K562 (cell line): ENCODE measurements at regions not wholly inside any gene's neighbourhood (a gene's known extent, or its start where the extent isn't known, plus 50 kb on each side); places are given as distances from the start of the nearest gene placed in this dataset.

ENCODE experiments used
- ATAC-seq: fragments of 200-7000 bp; cut with Tn5 transposase; 3 replicates; pipeline ENCODE4 v1.9.1; 2020; ENCODE audit warnings: moderate library complexity
- BruUV-seq: library from RNA; stranded (reverse); fragments of 400-500 nt; replicated peaks from 2 replicates; lab custom pipeline; 2021; lab: Mats Ljungman, UMichigan
- CTCF ChIA-PET: fragments of 300-600 bp; formaldehyde crosslinking; extraction: SDS; loops from one replicate; lab custom pipeline; 2021; ENCODE audit warnings: low intra/inter-chr PET ratio; lab: Yijun Ruan, JAX
- POLR2A ChIA-PET: fragments of 300-600, 350-650 bp; sonication (Branson Sonifier 250); formaldehyde crosslinking; extraction: SDS; loops from one replicate; lab custom pipeline; 2021; ENCODE audit warnings: antibody characterized with exemption, inconsistent platforms; lab: Yijun Ruan, JAX
- DNase-seq, 4 experiments: peaks; one replicate each; pipeline versions ENCODE4 v3.0.0 to v3.0.0-alpha.2; 2011 to 2018; ENCODE audit warnings: low spot score in 3 of 4, mixed read lengths in 3 of 4; ENCODE audit errors: extremely low read depth in 1 of 4
- FAIRE-seq: peaks from 2 replicates; lab custom pipeline; 2011; peaks lifted over from hg19 to GRCh38; lab: Jason Lieb, UNC
- H2AFZ ChIP-seq: 2 replicates; pipeline ENCODE4 v1.6.0; 2011; ENCODE audit warnings: low read depth, low read length, control low read depth, inconsistent platforms
- H3K27ac ChIP-seq: fragments of 200-600 bp; 3 replicates; pipeline ENCODE4 v1.8.0; 2011; ENCODE audit warnings: low read depth, mild to moderate bottlenecking, control low read depth, inconsistent platforms, low read length, moderate library complexity, mixed read lengths; ENCODE audit errors: extremely low read depth
- H3K27me3 ChIP-seq, 2 experiments: fragments of 300-600 bp in 1 of 2; 2 replicates in 1 of 2; 3 replicates in 1 of 2; pipeline versions ENCODE4 v1.6.0 to v1.8.0; 2011; ENCODE audit warnings: inconsistent platforms in 2 of 2, low read length in 2 of 2, mild to moderate bottlenecking in 1 of 2, mixed read lengths in 1 of 2, moderate library complexity in 1 of 2; ENCODE audit not compliant: control insufficient read depth in 2 of 2, insufficient read depth in 2 of 2
- H3K36me3 ChIP-seq: fragments of 300-600 bp; 3 replicates; pipeline ENCODE4 v1.8.0; 2011; ENCODE audit warnings: mild to moderate bottlenecking, low read length, inconsistent platforms; ENCODE audit not compliant: control insufficient read depth, insufficient read depth
- H3K4me1 ChIP-seq, 2 experiments: fragments of 200-600 bp in 1 of 2; replicated peaks in 1 of 2; 2 replicates in 1 of 2; 3 replicates in 1 of 2; pipeline versions ENCODE4 v1.5.1 to v1.8.0; 2011; ENCODE audit warnings: inconsistent platforms in 2 of 2, low read length in 2 of 2, mild to moderate bottlenecking in 1 of 2, mixed read lengths in 1 of 2, moderate library complexity in 1 of 2; ENCODE audit not compliant: control insufficient read depth in 2 of 2, insufficient read depth in 2 of 2
- H3K4me2 ChIP-seq: 2 replicates; pipeline ENCODE4 v1.6.1; 2011; ENCODE audit warnings: low read length, control low read depth, inconsistent platforms, mixed read lengths; ENCODE audit not compliant: insufficient read depth
- H3K4me3 ChIP-seq: fragments of 200-600 bp; sonication (generic), shearing (Covaris generic); 2 replicates; pipeline ENCODE4 v1.5.1; 2016; ENCODE audit warnings: control low read depth, inconsistent platforms
- H3K79me2 ChIP-seq: fragments of 200-600 bp; 3 replicates; pipeline ENCODE4 v1.8.0; 2011; ENCODE audit warnings: low read length, inconsistent platforms; ENCODE audit not compliant: control insufficient read depth, insufficient read depth
- H3K9ac ChIP-seq, 2 experiments: 2 replicates each; pipeline versions ENCODE4 v1.6.0 to v1.6.1; 2011; ENCODE audit warnings: low read depth in 2 of 2, low read length in 2 of 2, control low read depth in 1 of 2, inconsistent platforms in 1 of 2, mild to moderate bottlenecking in 1 of 2, mixed read lengths in 1 of 2; ENCODE audit not compliant: insufficient read depth in 1 of 2
- H3K9me1 ChIP-seq: one replicate; pipeline ENCODE4 v1.6.0; 2011; ENCODE audit warnings: inconsistent platforms, mild to moderate bottlenecking, low read length, moderate library complexity; ENCODE audit not compliant: control insufficient read depth, insufficient read depth
- H3K9me3 ChIP-seq: replicated peaks from 2 replicates; pipeline ENCODE4 v1.5.1; 2011; ENCODE audit warnings: low read depth, low read length, inconsistent platforms; ENCODE audit not compliant: control insufficient read depth, insufficient read depth
- H4K20me1 ChIP-seq: replicated peaks from 2 replicates; pipeline ENCODE4 v1.6.1; 2011; ENCODE audit warnings: low read length, inconsistent platforms, mixed read lengths; ENCODE audit not compliant: control insufficient read depth, insufficient read depth
- CREM ChIP-seq: IDR thresholded peaks from 2 replicates; pipeline ENCODE4 v1.6.1; 2014; ENCODE audit warnings: antibody characterized with exemption, low read depth
- ELF1 ChIP-seq: fragments of 200-800 bp; sonication (Bioruptor generic); IDR thresholded peaks from 2 replicates; pipeline ENCODE4 v1.6.1; 2016; ENCODE audit warnings: missing genetic modification characterization, missing compliant biosample characterization
- FIP1L1 ChIP-seq: fragments of 200-400 bp; formaldehyde crosslinking; IDR thresholded peaks from 2 replicates; pipeline ENCODE4 v1.6.1; 2018; ENCODE audit warnings: mild to moderate bottlenecking, low read depth, low read length; ENCODE audit not compliant: poor library complexity, severe bottlenecking
- FOXJ3 ChIP-seq: sonication (generic); formaldehyde crosslinking; IDR thresholded peaks from 2 replicates; pipeline ENCODE4 v1.4.0; 2020; ENCODE audit warnings: mild to moderate bottlenecking, missing genetic modification reagents
- SMAD2 ChIP-seq: fragments of 150-350 bp; IDR thresholded peaks from 2 replicates; pipeline ENCODE4 v1.6.1; 2014; ENCODE audit warnings: low read depth, mild to moderate bottlenecking, low read length
- ZNF124 ChIP-seq: sonication (generic); formaldehyde crosslinking; IDR thresholded peaks from 2 replicates; pipeline ENCODE4 v1.8.1; 2022; ENCODE audit warnings: missing genetic modification reagents
- ZNF165 ChIP-seq: fragments of 250-450 bp; sonication (Bioruptor Pico); IDR thresholded peaks from 2 replicates; pipeline ENCODE4 v1.4.0; 2020; ENCODE audit warnings: borderline replicate concordance
- WGBS: fragments of 100-300 bp; shearing (Covaris generic); methylation state at CpG from one replicate; pipeline ENCODE4 v1.1.6; 2016; ENCODE audit warnings: low coverage, mixed read lengths; ENCODE audit not compliant: insufficient coverage; ENCODE audit errors: missing lambda C conversion rate; 5-methylcytosine and 5-hydroxymethylcytosine counted together
- in situ Hi-C: fragments of 300-500 bp; cut with MboI; formaldehyde crosslinking; loops from 4 replicates; pipeline ENCODE4 v1.15.0; 2018; ENCODE audit warnings: inconsistent platforms, mixed read lengths
- intact Hi-C: fragments of 100-400 bp; cut with micrococcal nuclease; formaldehyde crosslinking; loops from 2 replicates; pipeline ENCODE4 v1.14.2; 2022
- TF ChIP-seq, protein P1 (sequence below), 3 experiments: IDR thresholded peaks in 2 of 3; conservative IDR thresholded peaks in 1 of 3; 2 replicates each; pipeline ENCODE4 v1.5.1; 2011 to 2012; ENCODE audit warnings: low read length in 3 of 3, mild to moderate bottlenecking in 3 of 3, control low read depth in 2 of 3, improper control_type of control experiment in 1 of 3, inconsistent platforms in 1 of 3, low read depth in 1 of 3, mixed read lengths in 1 of 3, moderate library complexity in 1 of 3; ENCODE audit not compliant: insufficient read depth in 2 of 3

- BruUV-seq, result no TSS peak
- Histone ChIP-seq H3K36me3 (no peaks in the 10 kb centered on the region), H3K9me3 (no peaks in the 10 kb centered on the region), H3K4me3 (no peak overlapping the region), H3K79me2 (no peaks in the 10 kb centered on the region), H3K9ac (no peak overlapping the region), H4K20me1 (no peaks in the 10 kb centered on the region)
- ATAC-seq (no peak), FAIRE-seq (no peak)
- POLR2A ChIA-PET, result no interaction called here
- 0% methylated on average over 3 of the region's 4 CpGs for WGBS
- TF ChIP-seq, protein P1, sequence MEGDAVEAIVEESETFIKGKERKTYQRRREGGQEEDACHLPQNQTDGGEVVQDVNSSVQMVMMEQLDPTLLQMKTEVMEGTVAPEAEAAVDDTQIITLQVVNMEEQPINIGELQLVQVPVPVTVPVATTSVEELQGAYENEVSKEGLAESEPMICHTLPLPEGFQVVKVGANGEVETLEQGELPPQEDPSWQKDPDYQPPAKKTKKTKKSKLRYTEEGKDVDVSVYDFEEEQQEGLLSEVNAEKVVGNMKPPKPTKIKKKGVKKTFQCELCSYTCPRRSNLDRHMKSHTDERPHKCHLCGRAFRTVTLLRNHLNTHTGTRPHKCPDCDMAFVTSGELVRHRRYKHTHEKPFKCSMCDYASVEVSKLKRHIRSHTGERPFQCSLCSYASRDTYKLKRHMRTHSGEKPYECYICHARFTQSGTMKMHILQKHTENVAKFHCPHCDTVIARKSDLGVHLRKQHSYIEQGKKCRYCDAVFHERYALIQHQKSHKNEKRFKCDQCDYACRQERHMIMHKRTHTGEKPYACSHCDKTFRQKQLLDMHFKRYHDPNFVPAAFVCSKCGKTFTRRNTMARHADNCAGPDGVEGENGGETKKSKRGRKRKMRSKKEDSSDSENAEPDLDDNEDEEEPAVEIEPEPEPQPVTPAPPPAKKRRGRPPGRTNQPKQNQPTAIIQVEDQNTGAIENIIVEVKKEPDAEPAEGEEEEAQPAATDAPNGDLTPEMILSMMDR (IDR thresholded peaks at IDR 0.05 in 2 of 3, conservative IDR thresholded peaks at IDR 0.05 in 1 of 3; ENCODE audit: insufficient read depth in 2 of 3, low read depth in 1 of 3, low read length in 3 of 3), result 0 out of 6 replicates have a peak, but pooled peaks of 1 of the 3 experiments have one; percentile 30
- TF ChIP-seq ZNF165 (CRISPR knock-in tag), result no peak
- no peak for TF ChIP-seq ZNF124 (CRISPR knock-in tag)
- TF ChIP-seq FOXJ3 (CRISPR knock-in tag), result no peak
- no peak for TF ChIP-seq SMAD2
- TF ChIP-seq ELF1 (tag), result no peak
- no peak for TF ChIP-seq FIP1L1
- TF ChIP-seq CREM, result no peak
- TF ChIP-seq, all 486 proteins: peak for 1
- Histone ChIP-seq H3K27ac (no peak overlapping the region), H3K9me1 (no peaks in the 10 kb centered on the region), H3K4me2 (no peak overlapping the region), H3K27me3 (no peaks in the 10 kb centered on the region), H3K4me1 (no peaks in the 10 kb centered on the region), H2AFZ (no peak overlapping the region)
- DNase-seq, result peak; percentile 0 to 4 (median 4)
- in situ Hi-C loops (no loop called here), intact Hi-C loops (no loop called here)
- CTCF ChIA-PET, result no interaction called here
Measured at GRCh38 chr13:81639984-81640582, 1299.2 kb upstream of the SPRY2 start.
